ENCODE measurements at regions not wholly inside any gene's neighbourhood (a gene's known extent, or its start where the extent isn't known, plus 50 kb on each side); places are given as distances from the start of the nearest gene placed in this dataset.

DNA sequence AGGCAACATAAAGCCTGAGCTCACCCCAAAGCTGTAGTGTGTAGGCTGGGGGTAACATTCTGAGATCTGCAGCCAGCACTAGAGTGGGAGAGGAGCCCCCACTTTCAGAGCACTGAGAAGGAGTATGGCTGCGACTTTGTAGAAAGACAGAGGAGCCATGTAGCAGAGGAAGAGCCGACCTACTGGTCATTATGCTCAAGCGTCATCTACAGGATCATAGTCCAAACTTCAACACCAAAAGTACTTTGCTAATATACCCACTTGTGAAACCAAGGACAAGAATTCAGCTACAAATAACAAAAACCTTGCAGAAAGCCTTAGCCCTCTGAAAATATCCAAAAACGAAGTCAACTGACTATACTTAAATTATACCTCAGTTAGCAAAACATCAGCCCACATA lies 330.1 kb downstream of the MAN2A1 start:
- Histone ChIP-seq H3K79me2 (ENCODE audit: low read depth) (no peaks in the 10 kb centered on the region), H3K9me3 (ENCODE audit: low read depth) (no peaks in the 10 kb centered on the region), H3K27me3 (no peaks in the 10 kb centered on the region), H4K20me1 (ENCODE audit: low read depth) (no peaks in the 10 kb centered on the region), H3K36me3 (no peaks in the 10 kb centered on the region), H3F3A (ENCODE audit: low read depth) (no peaks in the 10 kb centered on the region), H2AFZ (replicated peaks) (no peak overlapping the region), H3K4me2 (no peak overlapping the region), H3K27ac (no peak overlapping the region), H3K9ac (no peak overlapping the region), H3K4me3 (no peak overlapping the region), H3K4me1 (no peaks in the 10 kb centered on the region)
- no peak for TF ChIP-seq EZH2phosphoT487 (IDR thresholded peaks at IDR 0.05)
- no peak for TF ChIP-seq EZH2 (IDR thresholded peaks at IDR 0.05)
- TF ChIP-seq, protein P1, sequence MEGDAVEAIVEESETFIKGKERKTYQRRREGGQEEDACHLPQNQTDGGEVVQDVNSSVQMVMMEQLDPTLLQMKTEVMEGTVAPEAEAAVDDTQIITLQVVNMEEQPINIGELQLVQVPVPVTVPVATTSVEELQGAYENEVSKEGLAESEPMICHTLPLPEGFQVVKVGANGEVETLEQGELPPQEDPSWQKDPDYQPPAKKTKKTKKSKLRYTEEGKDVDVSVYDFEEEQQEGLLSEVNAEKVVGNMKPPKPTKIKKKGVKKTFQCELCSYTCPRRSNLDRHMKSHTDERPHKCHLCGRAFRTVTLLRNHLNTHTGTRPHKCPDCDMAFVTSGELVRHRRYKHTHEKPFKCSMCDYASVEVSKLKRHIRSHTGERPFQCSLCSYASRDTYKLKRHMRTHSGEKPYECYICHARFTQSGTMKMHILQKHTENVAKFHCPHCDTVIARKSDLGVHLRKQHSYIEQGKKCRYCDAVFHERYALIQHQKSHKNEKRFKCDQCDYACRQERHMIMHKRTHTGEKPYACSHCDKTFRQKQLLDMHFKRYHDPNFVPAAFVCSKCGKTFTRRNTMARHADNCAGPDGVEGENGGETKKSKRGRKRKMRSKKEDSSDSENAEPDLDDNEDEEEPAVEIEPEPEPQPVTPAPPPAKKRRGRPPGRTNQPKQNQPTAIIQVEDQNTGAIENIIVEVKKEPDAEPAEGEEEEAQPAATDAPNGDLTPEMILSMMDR (IDR thresholded peaks at IDR 0.05), result no peak
- Mint-ChIP-seq H3K4me3 (no peak overlapping the region), H3K36me3 (no peaks in the 10 kb centered on the region), H3K4me1 (no peaks in the 10 kb centered on the region), H3K27ac (no peak overlapping the region), H3K27me3 (ENCODE audit: insufficient read depth, low read depth) (no peaks in the 10 kb centered on the region), H3K9me3 (peaks cover 6% of the 10 kb centered on the region)
- no peak for DNase-seq (ENCODE audit: low spot score)

DNA sequence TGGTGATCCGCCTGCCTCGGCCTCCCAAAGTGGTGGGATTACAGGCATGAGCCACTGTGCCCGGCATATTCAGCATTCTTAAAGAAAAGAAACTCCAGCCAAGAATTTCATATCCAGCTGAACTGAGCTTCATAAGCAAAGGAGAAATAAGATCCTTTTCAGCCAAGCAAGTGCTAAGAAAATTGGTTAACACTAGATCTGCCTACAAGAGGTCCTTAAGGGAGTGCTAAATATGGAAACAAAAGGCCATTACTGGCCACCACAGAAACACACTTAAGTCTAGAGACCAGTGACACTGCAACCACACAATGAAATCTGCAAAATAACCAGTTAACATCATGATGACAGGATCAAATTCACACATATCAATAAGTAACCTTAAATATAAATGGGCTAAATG lies 331.5 kb downstream of the MAN2A1 start:
- no peak for TF ChIP-seq EZH2 (IDR thresholded peaks at IDR 0.05)
- TF ChIP-seq, protein P1 (IDR thresholded peaks at IDR 0.05), result no peak
- no peak for TF ChIP-seq EZH2phosphoT487 (IDR thresholded peaks at IDR 0.05)
- Mint-ChIP-seq H3K36me3 (no peaks in the 10 kb centered on the region), H3K9me3 (peaks cover 6% of the 10 kb centered on the region), H3K4me1 (no peaks in the 10 kb centered on the region), H3K4me3 (no peak overlapping the region), H3K27ac (no peak overlapping the region), H3K27me3 (ENCODE audit: insufficient read depth, low read depth) (no peaks in the 10 kb centered on the region)
- Histone ChIP-seq H3K9me3 (ENCODE audit: low read depth) (no peaks in the 10 kb centered on the region), H3K4me2 (no peak overlapping the region), H3K4me1 (no peaks in the 10 kb centered on the region), H3K27ac (no peak overlapping the region), H3K79me2 (ENCODE audit: low read depth) (no peaks in the 10 kb centered on the region), H3K4me3 (no peak overlapping the region), H2AFZ (replicated peaks) (no peak overlapping the region), H3K9ac (no peak overlapping the region), H4K20me1 (ENCODE audit: low read depth) (no peaks in the 10 kb centered on the region), H3F3A (ENCODE audit: low read depth) (no peaks in the 10 kb centered on the region), H3K27me3 (no peaks in the 10 kb centered on the region), H3K36me3 (no peaks in the 10 kb centered on the region)
- no peak for DNase-seq (ENCODE audit: low spot score)

DNA sequence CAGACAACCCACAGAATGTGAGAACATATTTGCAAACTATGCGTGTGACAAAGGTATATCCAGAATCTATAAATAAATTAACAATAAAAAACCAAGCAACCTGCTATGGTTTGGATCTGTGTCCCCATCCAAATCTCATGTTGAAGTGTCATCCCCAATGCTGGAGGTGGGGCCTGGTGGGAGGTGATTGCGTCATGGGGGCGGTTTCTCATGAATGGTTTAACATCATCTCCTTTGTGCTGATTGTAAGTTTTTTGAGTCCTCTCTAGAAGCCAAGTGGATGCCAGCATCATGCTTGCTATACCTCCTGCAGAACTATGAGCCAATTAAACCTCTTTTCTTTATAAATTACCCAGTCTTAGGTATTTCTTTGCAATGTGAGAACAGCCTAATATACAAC lies 335.4 kb downstream of the MAN2A1 start:
- no peak overlapping the region for H3K4me2 ChIP-seq
- H3K27me3 Mint-ChIP-seq (ENCODE audit: insufficient read depth, low read depth), result peaks cover 2% of the 10 kb centered on the region

More for the DNA sequence above, 335.4 kb downstream of the MAN2A1 start:
- no peaks in the 10 kb centered on the region for H3K9me3 ChIP-seq (ENCODE audit: low read depth)
- peaks cover 6% of the 10 kb centered on the region for H3K9me3 Mint-ChIP-seq
- no peak overlapping the region for H3K27ac ChIP-seq
- H3K36me3 Mint-ChIP-seq, result no peaks in the 10 kb centered on the region
- no peaks in the 10 kb centered on the region for H3K27me3 ChIP-seq
- TF ChIP-seq, protein P1 (IDR thresholded peaks at IDR 0.05), result no peak
- no peak for TF ChIP-seq EZH2phosphoT487 (IDR thresholded peaks at IDR 0.05)
- no peak for TF ChIP-seq EZH2 (IDR thresholded peaks at IDR 0.05)
- H4K20me1 ChIP-seq (ENCODE audit: low read depth), result no peaks in the 10 kb centered on the region
- H3K4me1 ChIP-seq, result no peaks in the 10 kb centered on the region
- H3K36me3 ChIP-seq, result no peaks in the 10 kb centered on the region
- no peak overlapping the region for H3K9ac ChIP-seq
- no peaks in the 10 kb centered on the region for H3F3A ChIP-seq (ENCODE audit: low read depth)
- no peak for DNase-seq (ENCODE audit: low spot score)
- no peaks in the 10 kb centered on the region for H3K4me1 Mint-ChIP-seq
- H2AFZ ChIP-seq (replicated peaks), result no peak overlapping the region
- no peak overlapping the region for H3K4me3 Mint-ChIP-seq
- H3K27ac Mint-ChIP-seq, result no peak overlapping the region
- H3K4me3 ChIP-seq, result no peak overlapping the region
- no peaks in the 10 kb centered on the region for H3K79me2 ChIP-seq (ENCODE audit: low read depth)

Measured in neural progenitor cell (in vitro differentiated cells).